NB4 (cell line): ENCODE measurements at regions not wholly inside any gene's neighbourhood (a gene's known extent, or its start where the extent isn't known, plus 50 kb on each side); places are given as distances from the start of the nearest gene placed in this dataset.

Experiments used
- DNase-seq: peaks from one replicate; pipeline ENCODE4 v3.0.0; 2010; ENCODE audit warnings: low read depth
- H3K4me3 ChIP-seq: one replicate; pipeline ENCODE4 v1.5.1; 2011; ENCODE audit warnings: mild to moderate bottlenecking, low read depth, low read length, moderate library complexity
- MYC ChIP-seq: IDR thresholded peaks from 2 replicates; pipeline ENCODE4 v1.6.1; 2011; ENCODE audit warnings: low read depth, low read length
- POLR2A ChIP-seq: IDR thresholded peaks from 2 replicates; pipeline ENCODE4 v1.6.1; 2011; ENCODE audit warnings: mild to moderate bottlenecking; ENCODE audit not compliant: insufficient read length; ENCODE audit errors: extremely low read depth
- TF ChIP-seq, protein P1 (sequence below): IDR thresholded peaks from one replicate; pipeline ENCODE4 v1.5.1; 2012; ENCODE audit warnings: low read depth, low read length
- TF ChIP-seq, protein P2 (sequence below): IDR thresholded peaks from 2 replicates; pipeline ENCODE4 v1.6.1; 2011; ENCODE audit warnings: low read depth, low read length

DNA sequence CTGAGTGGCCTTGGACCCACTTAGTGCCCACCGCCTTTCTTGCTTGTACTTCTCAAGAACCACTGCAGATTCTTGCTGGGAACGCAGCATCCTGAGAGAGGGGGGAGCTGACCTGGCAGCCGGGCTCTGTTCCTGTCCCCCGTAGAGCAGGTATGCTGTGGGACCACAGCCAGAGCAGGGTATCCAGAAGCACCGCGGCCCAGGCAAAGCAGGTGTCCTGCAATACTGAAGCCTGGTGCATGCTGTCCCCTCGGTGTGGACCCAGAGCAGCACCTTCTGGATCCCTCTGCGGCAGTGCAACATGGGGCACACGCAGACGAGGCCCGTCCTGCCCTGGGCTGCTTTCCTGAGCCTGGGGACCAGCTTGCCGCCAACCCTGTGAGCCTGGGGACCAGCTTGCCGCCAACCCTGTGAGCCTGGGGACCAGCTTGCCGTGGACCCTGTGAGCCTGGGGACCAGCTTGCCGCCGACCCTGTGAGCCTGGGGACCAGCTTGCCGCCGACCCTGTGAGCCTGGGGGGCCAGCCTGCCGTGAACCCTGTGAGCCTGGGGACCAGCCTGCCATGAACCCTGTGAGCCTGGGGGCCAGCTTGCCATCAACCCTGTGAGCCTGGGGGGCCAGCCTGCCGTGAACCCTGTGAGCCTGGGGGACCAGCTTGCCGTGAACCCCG, 60.9 kb upstream of the ADGRA1 start:
- TF ChIP-seq POLR2A (no peak), MYC (no peak)
- TF ChIP-seq, protein P1, sequence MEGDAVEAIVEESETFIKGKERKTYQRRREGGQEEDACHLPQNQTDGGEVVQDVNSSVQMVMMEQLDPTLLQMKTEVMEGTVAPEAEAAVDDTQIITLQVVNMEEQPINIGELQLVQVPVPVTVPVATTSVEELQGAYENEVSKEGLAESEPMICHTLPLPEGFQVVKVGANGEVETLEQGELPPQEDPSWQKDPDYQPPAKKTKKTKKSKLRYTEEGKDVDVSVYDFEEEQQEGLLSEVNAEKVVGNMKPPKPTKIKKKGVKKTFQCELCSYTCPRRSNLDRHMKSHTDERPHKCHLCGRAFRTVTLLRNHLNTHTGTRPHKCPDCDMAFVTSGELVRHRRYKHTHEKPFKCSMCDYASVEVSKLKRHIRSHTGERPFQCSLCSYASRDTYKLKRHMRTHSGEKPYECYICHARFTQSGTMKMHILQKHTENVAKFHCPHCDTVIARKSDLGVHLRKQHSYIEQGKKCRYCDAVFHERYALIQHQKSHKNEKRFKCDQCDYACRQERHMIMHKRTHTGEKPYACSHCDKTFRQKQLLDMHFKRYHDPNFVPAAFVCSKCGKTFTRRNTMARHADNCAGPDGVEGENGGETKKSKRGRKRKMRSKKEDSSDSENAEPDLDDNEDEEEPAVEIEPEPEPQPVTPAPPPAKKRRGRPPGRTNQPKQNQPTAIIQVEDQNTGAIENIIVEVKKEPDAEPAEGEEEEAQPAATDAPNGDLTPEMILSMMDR: no peak
- TF ChIP-seq, protein P2, sequence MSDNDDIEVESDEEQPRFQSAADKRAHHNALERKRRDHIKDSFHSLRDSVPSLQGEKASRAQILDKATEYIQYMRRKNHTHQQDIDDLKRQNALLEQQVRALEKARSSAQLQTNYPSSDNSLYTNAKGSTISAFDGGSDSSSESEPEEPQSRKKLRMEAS: no peak
- H3K4me3 ChIP-seq: no peak overlapping the region
- no peak for DNase-seq

DNA sequence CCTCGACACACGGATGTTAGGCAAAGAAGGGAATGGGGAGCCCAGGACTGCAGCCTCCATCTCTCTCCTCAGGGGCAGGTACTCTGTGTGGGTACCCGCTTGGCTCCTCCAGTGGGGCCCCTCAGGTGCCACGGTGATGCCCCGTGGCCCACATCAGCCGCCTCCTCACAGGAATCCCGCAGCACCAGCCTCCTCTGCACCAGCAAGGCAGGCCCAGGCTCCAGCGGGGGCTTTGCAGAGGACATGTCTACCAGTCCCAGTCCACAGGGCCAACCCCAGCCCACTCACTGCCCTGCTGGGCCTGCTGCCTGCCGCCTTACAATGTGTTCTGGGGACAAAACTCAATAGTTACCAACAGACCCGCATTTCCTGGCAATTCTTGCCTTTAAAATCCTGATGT, 61.6 kb upstream of the ADGRA1 start:
- DNase-seq: no peak
- TF ChIP-seq POLR2A (no peak), MYC (no peak)
- TF ChIP-seq, protein P1: no peak
- TF ChIP-seq, protein P2: no peak
- no peak overlapping the region for H3K4me3 ChIP-seq

DNA sequence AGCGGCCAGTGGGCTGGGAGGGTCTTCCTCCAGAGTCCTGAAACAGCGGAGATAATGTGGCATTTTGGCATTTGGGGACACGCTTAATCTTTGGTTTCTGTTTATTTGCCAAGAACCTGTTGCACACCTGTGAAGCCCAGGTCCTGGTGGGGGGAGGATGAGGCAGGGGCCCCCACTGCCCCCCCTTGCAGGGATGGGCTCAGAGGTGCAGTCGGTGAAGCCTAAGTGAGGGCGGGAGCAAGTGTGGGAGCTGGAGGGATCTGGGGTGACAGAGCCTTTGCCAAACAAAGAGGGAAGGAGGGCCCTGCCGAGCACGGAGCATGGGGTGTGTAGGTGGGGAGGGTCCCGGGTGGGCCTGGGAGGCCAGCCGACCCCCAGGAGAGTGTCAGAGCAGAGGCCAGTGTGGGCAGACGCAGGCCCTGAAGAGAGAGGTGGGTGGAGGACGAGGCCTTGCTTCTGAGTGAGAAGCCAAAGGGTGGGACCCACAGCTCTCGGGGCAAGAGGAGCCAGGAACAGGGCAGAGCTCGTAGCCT, 62.1 kb upstream of the ADGRA1 start:
- TF ChIP-seq, protein P1: no peak
- no peak for TF ChIP-seq POLR2A
- TF ChIP-seq MYC: no peak
- TF ChIP-seq, protein P2: no peak
- DNase-seq: no peak
- no peak overlapping the region for H3K4me3 ChIP-seq

DNA sequence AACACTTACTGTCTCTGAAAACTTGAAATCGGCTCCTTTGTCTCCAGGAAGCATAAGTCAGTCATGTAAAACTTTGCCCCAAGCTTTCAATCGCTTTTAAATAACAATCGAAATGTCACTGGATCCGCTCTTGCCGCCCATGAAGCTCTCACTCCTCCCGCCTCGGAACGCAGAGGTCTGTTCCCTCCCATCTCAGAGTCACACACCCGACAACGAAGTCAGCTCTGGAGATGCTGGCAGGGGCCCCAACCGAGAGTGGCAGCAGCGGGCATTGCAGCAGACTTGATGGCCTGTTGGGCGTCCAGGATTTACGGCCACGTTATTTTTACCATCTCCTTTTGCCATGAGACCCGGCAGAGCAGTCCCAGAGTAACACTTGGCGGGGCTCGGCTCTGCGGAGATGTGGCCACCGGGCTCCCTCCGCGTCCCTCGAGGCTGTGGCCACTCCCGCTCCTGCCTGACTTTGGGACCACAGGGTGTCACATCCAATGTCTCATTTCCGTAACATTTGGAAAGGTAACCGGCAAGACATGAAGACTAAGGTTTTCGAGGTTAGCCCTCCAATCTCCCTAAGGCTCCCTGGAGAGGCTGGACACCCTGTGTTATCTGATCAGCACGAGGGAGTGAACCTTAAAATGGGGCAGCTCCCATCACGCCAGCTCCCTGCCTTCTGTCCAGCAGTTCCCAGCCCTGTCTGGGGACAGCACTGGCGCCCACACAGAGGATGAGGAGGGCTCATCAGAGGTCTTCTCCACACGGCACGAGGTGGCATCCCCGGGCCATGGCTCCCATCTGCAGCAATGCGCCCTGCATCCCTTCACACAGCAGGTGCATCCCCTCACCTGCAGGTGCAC, 62.8 kb upstream of the ADGRA1 start:
- TF ChIP-seq MYC: no peak
- no peak for TF ChIP-seq POLR2A
- no peak overlapping the region for H3K4me3 ChIP-seq
- DNase-seq: no peak

DNA sequence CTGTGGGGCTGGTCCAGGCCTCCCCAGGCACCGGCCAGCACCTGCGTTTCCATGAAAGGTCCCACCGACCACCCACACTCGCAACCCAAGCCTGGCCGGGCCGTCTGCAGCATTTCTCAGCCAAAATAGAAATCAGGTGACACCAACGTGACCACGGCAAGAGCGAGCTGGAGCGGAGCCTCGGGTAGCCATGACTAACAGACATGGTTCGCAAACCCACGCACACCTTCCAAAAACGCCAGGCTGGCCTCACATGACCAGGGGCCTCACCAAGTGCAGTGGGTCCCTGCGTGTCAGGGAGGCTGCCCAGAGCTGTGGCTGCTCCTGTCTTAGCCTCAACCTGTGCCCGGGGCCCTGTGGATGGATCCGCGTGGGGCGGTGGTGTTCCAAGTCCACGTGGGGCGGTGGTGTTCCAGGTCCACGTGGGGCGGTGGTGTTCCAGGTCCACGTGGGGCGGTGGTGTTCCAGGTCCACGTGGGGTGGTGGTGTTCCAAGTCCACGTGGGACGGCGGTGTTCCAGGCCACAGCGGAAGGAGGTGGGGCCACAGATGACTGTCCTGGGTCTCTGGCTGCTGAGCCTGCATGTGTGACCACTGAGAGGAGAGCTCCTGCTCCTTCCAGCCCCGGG, 64.4 kb upstream of the ADGRA1 start:
- DNase-seq: no peak
- H3K4me3 ChIP-seq: no peak overlapping the region
- TF ChIP-seq, protein P2: no peak
- TF ChIP-seq, protein P1: no peak
- TF ChIP-seq POLR2A (no peak), MYC (no peak)

DNA sequence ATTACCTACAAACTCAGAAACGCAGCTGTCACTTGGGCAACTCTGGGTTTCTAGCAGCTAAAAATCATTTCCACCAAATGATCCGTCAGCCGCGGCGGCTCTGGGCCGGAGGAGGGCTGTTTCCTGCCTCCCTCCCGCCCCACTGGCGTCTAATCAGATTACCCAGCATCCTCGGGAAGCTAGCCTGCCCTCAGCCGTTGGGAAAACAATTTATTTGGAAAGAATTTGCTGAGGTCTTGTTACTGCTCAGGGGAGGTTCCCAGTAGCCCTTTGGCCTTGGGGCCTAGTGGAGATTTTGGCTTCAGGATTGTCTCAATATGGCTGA, 65.0 kb upstream of the ADGRA1 start:
- TF ChIP-seq MYC: no peak
- TF ChIP-seq, protein P1: no peak
- TF ChIP-seq, protein P2: no peak
- DNase-seq: no peak
- no peak overlapping the region for H3K4me3 ChIP-seq
